ENCODE measurements at regions not wholly inside any gene's neighbourhood (a gene's known extent, or its start where the extent isn't known, plus 50 kb on each side); places are given as distances from the start of the nearest gene placed in this dataset.
A peak's percentile ranks its signal among the peaks of the same experiment; 100 is the strongest.
"Not testable (repeated sequence)": the region's sequence is repeated elsewhere in the genome, so short reads cannot be mapped to it uniquely, and the experiment has no call there.

DNA sequence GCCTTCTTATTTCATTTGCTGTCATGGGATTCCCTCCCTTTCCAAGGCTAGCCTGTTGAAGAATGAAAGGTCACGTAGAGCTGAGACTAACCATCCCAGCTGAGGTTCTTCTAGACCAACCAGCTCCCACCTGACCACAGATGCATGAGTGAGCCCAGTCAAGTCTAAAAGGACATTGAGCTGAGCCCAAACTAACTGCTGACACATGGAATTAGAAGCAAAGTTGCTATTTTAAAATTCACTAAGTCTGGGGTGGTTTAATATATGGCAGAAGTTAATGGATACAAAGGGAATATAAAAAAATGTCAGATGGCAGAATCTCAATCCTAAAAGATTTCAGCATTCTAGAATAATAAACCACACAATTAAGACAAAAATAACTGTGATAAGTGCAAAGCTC, 118.9 kb upstream of the RASGEF1B start:
- H3K9me3 Mint-ChIP-seq: no peaks in the 10 kb centered on the region
- H3K36me3 Mint-ChIP-seq: no peaks in the 10 kb centered on the region
- peaks cover 16% of the 10 kb centered on the region for H3K4me1 Mint-ChIP-seq
- H3K27ac Mint-ChIP-seq: no peak overlapping the region
- no peak overlapping the region for H3K4me3 Mint-ChIP-seq
- no peaks in the 10 kb centered on the region for H3K27me3 Mint-ChIP-seq

DNA sequence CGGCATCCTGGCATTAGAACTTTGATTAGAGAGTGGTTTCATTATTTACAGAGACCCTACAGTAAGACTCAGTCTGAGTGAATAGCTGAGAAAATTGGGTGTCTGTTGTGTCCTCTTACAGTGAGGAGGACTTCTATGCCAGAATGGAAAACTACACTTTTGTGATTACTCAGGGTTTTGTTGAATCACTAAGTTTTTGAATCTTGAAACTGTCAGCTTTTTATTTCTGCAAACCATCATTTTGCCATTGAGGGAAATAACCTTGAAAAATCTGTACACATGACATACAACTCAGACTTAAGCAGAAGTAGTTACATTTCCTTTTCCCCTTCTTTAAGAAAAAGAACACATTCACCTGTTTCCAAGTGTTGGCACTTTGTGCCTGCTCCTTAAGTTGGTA, 117.6 kb upstream of the RASGEF1B start:
- Mint-ChIP-seq H3K4me3 (no peak overlapping the region), H3K9me3 (no peaks in the 10 kb centered on the region), H3K27ac (peak overlapping the region; percentile 7), H3K27me3 (no peaks in the 10 kb centered on the region), H3K4me1 (peaks cover 16% of the 10 kb centered on the region), H3K36me3 (no peaks in the 10 kb centered on the region)

DNA sequence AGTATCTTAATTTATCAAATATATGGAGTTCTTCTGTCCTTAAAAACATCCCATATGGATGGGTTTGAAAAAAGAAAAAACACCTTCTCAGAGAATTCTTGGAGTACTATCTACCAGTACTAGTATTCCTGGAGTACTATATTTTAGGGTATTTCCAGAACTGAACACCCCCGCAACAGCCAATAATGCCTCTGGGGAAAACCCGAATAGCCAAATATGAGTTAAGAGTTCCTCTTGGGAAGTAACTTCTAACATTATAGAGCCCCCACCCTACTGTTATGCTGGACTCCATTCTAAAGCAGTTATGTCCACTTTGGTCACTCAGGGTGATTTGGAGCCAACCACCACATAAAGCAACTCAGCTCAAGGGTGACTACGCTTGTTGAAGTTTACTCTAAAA, 115.0 kb upstream of the RASGEF1B start:
- Mint-ChIP-seq H3K27me3 (no peaks in the 10 kb centered on the region), H3K4me3 (no peak overlapping the region), H3K27ac (no peak overlapping the region), H3K36me3 (no peaks in the 10 kb centered on the region), H3K4me1 (peaks cover 12% of the 10 kb centered on the region), H3K9me3 (no peaks in the 10 kb centered on the region)

DNA sequence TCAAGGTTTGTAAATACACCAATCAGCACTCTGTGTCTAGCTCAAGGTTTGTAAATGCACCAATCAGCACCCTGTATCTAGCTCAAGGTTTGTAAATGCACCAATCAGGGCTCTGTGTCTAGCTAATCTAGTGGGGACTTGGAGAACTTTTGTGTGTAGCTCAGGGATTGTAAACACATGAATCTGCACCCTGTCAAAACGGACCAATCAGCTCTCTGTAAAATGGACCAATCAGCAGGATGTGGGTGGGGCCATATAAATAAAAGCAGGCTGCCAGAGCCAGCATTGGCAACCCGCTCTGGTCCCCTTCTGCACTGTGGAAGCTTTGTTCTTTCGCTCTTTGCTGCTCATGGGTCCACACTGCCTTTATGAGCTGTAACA, 109.3 kb upstream of the RASGEF1B start:
- H3K9me3 Mint-ChIP-seq, H3K27ac Mint-ChIP-seq, H3K4me3 Mint-ChIP-seq: not testable (repeated sequence)

DNA sequence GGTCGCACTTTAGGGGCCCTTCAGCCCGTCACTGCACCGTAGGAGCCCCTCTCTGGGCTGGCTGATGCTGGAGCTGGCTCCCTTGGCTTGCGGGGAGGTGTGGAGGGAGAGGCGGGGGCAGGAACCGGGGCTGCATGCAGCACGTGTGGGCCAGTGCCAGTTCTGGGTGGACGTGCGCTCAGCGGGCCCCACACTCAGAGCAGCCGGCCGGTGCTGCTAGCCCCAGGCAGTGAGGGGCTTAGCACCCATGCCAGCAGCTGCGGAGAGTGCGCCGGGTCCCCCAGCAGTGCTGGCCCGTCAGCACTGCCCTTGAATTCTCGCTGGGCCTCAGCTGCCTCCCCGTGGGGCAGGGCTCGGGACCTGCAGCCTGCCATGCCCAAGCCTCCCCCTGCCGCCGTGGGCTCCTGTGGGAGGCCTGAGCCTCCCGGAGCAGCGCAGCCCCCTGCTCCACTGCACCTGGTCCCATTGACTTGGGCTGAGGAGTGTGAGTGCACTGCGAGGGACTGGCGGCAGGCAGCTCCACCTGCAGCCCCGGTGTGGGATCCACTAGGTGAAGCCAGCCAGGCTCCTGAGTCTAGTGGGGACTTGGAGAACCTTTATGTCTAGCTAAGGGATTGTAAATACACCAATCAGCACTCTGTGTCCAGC, 108.8 kb upstream of the RASGEF1B start:
- Mint-ChIP-seq H3K27me3 (no peaks in the 10 kb centered on the region), H3K4me3 (no peak overlapping the region), H3K4me1 (no peaks in the 10 kb centered on the region), H3K27ac (no peak overlapping the region), H3K9me3 (no peaks in the 10 kb centered on the region), H3K36me3 (no peaks in the 10 kb centered on the region)

More for the DNA sequence above, 109.3 kb upstream of the RASGEF1B start:
- not testable (repeated sequence) for H3K27me3 Mint-ChIP-seq, H3K36me3 Mint-ChIP-seq, H3K4me1 Mint-ChIP-seq

DNA sequence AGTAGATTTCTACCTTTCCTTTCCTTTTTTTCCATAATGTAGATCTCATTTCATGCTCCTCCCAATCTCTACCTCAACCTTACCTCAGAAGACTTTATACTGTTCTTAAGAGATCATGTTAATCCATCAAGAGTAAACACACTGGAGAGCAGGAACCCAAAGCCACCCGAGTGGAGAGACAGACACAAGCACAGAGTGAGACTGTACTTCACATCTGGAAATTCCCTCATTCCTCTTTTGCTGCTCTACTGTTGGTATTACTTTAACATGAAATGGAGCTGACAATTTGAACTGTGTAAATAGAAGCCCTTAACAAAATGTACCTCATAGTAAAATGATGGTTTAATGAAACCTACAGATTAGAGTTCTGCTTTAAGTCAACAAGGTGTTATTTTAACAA, 105.7 kb upstream of the RASGEF1B start:
- H3K4me1 Mint-ChIP-seq: no peaks in the 10 kb centered on the region
- no peak overlapping the region for H3K4me3 Mint-ChIP-seq
- no peaks in the 10 kb centered on the region for H3K9me3 Mint-ChIP-seq
- H3K36me3 Mint-ChIP-seq: no peaks in the 10 kb centered on the region
- no peaks in the 10 kb centered on the region for H3K27me3 Mint-ChIP-seq
- no peak overlapping the region for H3K27ac Mint-ChIP-seq

DNA sequence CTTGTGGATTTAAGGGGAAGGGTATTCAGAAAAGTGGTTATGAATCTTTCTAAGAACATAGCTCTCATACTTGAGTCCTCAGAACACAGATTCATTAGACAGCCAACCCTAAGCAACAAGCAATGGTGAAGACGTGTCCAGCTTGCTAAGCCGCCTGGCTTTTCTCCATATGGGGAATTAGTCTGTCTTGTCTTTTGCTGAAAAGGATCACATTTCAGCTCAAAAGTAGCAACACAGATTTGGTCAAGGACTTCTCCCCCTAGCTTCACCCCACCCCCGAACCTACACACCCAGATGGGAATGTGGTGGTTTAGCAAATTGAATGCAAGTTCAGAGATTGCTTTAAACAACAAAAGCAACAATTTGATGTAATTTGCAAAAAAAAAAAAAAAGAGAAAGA, 103.3 kb upstream of the RASGEF1B start:
- no peaks in the 10 kb centered on the region for H3K36me3 Mint-ChIP-seq
- no peak overlapping the region for H3K4me3 Mint-ChIP-seq
- no peaks in the 10 kb centered on the region for H3K9me3 Mint-ChIP-seq

DNA sequence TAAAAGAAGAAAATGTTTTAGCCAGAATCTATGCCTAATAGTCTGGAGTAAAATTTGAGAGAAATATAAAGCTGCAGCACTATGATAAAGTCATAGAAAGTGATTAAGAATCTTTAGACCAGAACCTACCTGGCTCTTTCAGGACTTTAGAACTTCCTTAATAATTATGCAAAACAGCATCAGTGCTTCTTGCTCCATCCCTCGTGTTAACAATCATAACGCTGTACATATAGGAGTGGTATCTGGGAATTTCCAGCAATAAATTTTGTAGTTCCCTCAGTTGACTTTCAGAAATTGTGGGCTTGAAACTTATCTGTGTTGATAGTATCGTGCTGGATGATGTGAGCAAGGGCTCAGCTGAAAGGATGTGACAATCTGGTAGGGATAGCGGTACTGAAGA, 102.1 kb upstream of the RASGEF1B start:
- H3K36me3 Mint-ChIP-seq: no peaks in the 10 kb centered on the region
- H3K27me3 Mint-ChIP-seq: no peaks in the 10 kb centered on the region
- no peak overlapping the region for H3K27ac Mint-ChIP-seq
- no peaks in the 10 kb centered on the region for H3K9me3 Mint-ChIP-seq
- H3K4me3 Mint-ChIP-seq: no peak overlapping the region
- no peaks in the 10 kb centered on the region for H3K4me1 Mint-ChIP-seq

More for the DNA sequence above, 103.3 kb upstream of the RASGEF1B start:
- Mint-ChIP-seq H3K4me1 (no peaks in the 10 kb centered on the region), H3K27ac (no peak overlapping the region), H3K27me3 (no peaks in the 10 kb centered on the region)

DNA sequence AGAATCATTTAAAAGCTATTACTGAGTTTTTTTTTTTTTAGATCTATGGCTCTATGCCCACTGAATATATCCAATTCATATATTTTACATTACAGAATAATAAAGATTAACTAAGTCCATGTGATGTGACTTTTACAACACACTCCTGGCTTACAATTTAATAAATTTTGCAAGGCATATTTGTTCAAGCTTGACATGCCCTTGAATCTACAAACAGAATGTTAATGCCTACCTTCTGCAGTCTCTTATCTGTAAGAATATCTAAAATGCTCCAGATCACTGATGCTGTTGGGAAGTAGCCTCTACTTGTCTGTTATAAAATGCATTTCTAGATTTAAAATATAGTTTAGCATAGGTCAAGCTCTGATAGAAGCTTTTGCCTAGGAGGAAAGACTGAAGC, 100.7 kb upstream of the RASGEF1B start:
- Mint-ChIP-seq H3K4me1 (no peaks in the 10 kb centered on the region), H3K36me3 (no peaks in the 10 kb centered on the region), H3K4me3 (no peak overlapping the region), H3K27me3 (no peaks in the 10 kb centered on the region), H3K27ac (no peak overlapping the region), H3K9me3 (no peaks in the 10 kb centered on the region)

DNA sequence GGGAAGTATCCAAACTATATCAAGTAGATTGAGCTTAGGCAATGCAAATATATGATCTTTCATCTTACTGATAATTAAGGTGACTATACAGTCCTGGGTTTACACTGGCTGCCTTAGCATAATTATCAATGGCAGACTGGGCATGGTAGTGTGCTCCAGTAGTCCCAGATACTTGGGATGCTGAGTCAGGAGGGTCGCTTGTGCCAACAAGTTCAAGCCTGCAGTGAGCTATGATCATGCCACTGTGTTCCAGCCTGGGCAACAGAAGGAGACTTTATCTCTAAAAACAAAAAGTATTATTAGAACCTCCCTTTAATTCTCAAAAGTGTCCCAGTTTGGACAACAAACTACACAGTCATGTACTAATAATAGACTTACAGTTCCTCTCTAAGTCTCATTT, 99.4 kb upstream of the RASGEF1B start:
- Mint-ChIP-seq H3K9me3 (no peaks in the 10 kb centered on the region), H3K4me1 (no peaks in the 10 kb centered on the region), H3K27me3 (no peaks in the 10 kb centered on the region), H3K36me3 (no peaks in the 10 kb centered on the region), H3K27ac (no peak overlapping the region), H3K4me3 (no peak overlapping the region)

DNA sequence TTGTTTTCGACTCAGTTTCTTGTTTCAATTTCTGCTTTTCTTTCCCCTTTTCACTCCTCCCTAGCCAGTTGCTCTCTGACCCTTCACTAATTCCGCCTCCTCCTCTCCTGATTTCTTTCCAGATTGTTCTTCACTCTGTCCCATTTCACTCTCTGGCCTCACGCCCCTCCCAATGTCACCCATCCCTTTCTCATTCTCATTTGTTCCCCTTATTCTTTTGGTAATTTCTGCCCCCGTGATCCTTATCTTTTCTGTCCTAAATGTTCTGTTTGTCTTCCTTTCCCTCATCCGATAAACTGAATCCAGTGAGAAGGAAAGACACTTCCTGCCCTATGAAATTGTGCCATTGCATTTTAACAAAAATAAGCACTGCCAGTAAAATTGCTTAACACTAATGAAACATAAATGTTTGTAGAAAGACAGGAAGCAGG, 94.5 kb upstream of the RASGEF1B start:
- Mint-ChIP-seq H3K36me3 (no peaks in the 10 kb centered on the region), H3K27ac (no peak overlapping the region), H3K4me3 (no peak overlapping the region), H3K27me3 (no peaks in the 10 kb centered on the region), H3K4me1 (peaks cover 5% of the 10 kb centered on the region), H3K9me3 (no peaks in the 10 kb centered on the region)

DNA sequence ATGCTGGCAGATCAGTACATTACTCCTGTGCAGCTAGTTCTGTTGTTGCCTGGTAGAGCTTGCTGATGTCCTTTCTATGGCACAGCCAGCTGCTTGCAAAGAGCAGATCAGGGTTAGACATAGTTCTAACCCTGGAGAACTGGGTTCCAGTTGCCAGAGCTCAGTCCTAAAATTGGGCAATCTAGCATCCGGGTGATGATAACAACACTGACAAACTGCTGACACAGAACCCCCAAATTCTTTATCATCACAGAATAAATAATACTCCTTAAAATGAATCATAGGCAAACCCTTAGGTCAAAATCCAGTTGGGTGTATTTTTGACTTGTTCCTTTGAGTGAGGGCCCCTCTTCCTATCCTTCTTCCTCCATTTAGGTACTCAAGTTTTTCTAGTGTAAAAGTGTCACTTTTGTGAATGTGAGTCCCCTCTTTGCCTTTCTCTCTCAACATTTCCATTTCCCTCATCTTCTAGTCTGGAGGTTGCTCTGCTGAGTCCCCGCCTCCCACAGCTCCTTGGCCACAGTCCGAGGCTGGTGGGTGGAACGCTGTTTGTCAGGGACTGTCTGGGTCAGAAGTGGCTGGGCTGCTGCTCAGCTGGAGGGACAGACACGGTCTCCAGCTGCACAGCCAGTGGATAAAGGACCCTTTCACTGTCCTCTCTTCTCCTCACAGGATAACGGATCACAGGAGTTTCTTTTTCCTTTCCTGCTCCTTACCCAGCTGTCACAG, 93.6 kb upstream of the RASGEF1B start:
- Mint-ChIP-seq H3K9me3 (no peaks in the 10 kb centered on the region), H3K27me3 (no peaks in the 10 kb centered on the region), H3K36me3 (no peaks in the 10 kb centered on the region), H3K27ac (peak overlapping the region; percentile 15), H3K4me1 (peaks cover 5% of the 10 kb centered on the region), H3K4me3 (no peak overlapping the region)

DNA sequence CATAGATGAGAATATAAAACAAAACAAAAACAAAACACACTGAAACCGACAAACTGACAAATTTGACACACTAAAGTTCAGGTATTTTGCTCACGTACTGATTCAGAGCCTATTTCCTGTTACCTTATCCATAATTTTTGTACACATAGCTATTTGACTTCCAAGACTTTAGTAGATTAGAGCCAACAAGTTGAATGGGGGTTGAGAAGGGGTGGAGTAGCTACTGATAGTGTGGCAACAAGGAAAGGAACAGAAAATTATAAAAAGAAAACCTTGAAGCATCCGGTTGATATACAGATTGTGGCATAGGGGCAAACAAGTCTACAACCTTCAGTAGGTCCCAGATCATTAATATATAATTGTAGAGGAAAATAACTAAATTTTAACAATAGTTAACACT, 92.3 kb upstream of the RASGEF1B start:
- Mint-ChIP-seq H3K4me3 (no peak overlapping the region), H3K27ac (no peak overlapping the region), H3K9me3 (no peaks in the 10 kb centered on the region), H3K4me1 (peaks cover 6% of the 10 kb centered on the region), H3K36me3 (no peaks in the 10 kb centered on the region), H3K27me3 (no peaks in the 10 kb centered on the region)

DNA sequence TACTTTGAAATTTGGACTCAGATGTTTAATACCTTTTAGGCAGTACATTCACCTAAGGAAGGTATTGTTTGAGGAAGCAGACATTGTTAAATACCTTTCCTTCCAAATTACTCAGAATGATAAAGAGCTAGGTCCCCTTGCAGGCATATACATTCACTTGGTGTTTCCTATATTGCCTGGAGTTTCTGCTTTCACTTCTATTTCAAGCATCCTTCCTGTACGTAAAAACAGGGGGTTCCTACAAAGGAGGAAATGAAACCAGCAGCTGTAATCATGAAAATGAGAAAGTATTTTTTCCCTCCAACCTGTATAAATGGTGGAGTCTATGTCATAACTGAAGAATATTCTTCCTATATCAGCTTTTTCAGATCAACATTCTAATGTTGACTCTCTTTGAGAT, 90.4 kb upstream of the RASGEF1B start:
- Mint-ChIP-seq H3K9me3 (no peaks in the 10 kb centered on the region), H3K27ac (peak overlapping the region; percentile 46), H3K27me3 (no peaks in the 10 kb centered on the region), H3K4me1 (peaks cover 9% of the 10 kb centered on the region), H3K4me3 (no peak overlapping the region), H3K36me3 (peaks cover 1% of the 10 kb centered on the region)

DNA sequence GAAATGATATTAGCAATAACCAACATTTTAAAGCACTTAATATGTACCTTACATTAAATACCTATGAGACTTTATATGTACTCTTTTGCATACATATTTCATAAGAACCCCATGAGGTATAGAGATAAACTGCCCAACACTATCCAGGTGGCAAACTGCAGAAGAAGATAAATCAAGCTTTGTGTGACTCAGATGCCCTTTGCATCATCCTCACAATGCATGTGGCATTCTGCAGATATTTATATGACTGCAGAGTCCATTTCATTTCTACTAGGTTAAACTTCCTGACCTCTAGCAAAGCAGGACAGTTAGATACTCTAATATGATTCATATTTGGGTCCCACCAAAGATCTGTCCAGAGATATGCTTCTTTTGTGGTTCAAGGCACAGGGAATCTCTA, 85.6 kb upstream of the RASGEF1B start:
- Mint-ChIP-seq H3K4me1 (peaks cover 16% of the 10 kb centered on the region), H3K27me3 (no peaks in the 10 kb centered on the region), H3K9me3 (no peaks in the 10 kb centered on the region), H3K4me3 (no peak overlapping the region), H3K36me3 (peaks cover 1% of the 10 kb centered on the region), H3K27ac (no peak overlapping the region)

DNA sequence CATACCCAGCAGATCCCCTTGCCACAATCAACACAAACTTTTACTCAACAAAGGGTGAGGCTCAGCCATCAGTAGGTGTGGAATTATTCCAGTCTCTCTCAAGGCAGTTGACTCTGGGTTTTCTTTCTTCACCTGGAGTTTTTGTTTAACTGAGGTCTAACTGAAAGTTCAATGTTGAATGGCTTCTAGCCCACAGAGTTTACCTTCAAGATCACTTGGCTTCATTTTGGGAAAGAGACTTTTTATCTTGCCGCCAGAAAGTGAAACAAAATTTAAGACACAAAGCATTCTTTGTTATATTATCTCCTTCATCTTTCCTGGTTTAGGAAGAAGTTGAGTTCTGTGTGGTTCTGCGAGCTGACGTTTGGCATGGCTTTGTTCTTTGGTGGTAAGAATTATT, 83.8 kb upstream of the RASGEF1B start:
- Mint-ChIP-seq H3K9me3 (no peaks in the 10 kb centered on the region), H3K4me3 (no peak overlapping the region), H3K4me1 (peaks cover 14% of the 10 kb centered on the region), H3K36me3 (peaks cover 1% of the 10 kb centered on the region), H3K27me3 (no peaks in the 10 kb centered on the region), H3K27ac (no peak overlapping the region)

DNA sequence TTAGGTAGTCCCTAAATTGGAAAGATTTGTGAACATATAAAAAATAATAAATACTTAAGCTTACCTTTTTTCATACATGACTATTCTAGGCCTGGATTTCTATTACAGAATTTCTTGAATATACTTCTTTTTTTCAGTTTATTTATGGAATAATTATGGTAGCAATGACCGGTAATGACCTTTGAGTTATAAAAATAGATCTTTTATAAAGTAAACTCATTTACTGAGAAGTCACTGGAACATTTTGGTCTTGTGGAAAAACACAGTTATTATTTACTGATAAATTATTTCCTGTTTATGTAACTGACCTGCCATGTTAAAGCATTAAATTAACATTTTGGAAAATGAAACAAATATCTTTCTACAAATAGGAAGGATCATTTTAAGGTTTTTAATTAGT, 80.4 kb upstream of the RASGEF1B start:
- Mint-ChIP-seq H3K27me3 (no peaks in the 10 kb centered on the region), H3K9me3 (no peaks in the 10 kb centered on the region), H3K4me3 (no peak overlapping the region), H3K27ac (no peak overlapping the region), H3K36me3 (no peaks in the 10 kb centered on the region), H3K4me1 (peaks cover 10% of the 10 kb centered on the region)

Data from activated naive CD4-positive, alpha-beta T cell treated with anti-CD3 and anti-CD28 coated beads, Interleukin-2, amount 50 U/mL, for 24 hours (primary cell).